Body of pancreas (tissue), 4 donors: ENCODE measurements at regions not wholly inside any gene's neighbourhood (a gene's known extent, or its start where the extent isn't known, plus 50 kb on each side); places are given as distances from the start of the nearest gene placed in this dataset.

Experiments
- ATAC-seq: fragments of 150-250 bp; one replicate; pipeline ENCODE4 v1.9.1; 2016
- DNase-seq, 4 donors: peaks; one replicate each; pipeline ENCODE4 v3.0.0-alpha.2; 2019
- H3K27ac ChIP-seq, 4 donors: fragments of 200-600 bp; sonication (generic); 1 replicate in 3 of 4; 2 replicates in 1 of 4; pipeline versions ENCODE4 v1.5.1 to v1.6.1; 2016 to 2019; ENCODE audit warnings: mild to moderate bottlenecking in 1 of 4, mixed read lengths in 1 of 4, moderate library complexity in 1 of 4
- H3K27me3 ChIP-seq, 2 donors: fragments of 200-600 bp; sonication (generic); one replicate each; pipeline ENCODE4 v1.6.0; 2016; ENCODE audit warnings: mild to moderate bottlenecking in 1 of 2
- H3K36me3 ChIP-seq, 2 donors: fragments of 200-600 bp; sonication (generic); replicated peaks in 1 of 2; 2 replicates each; pipeline ENCODE4 v1.5.1; 2016; ENCODE audit warnings: low read depth in 2 of 2; ENCODE audit not compliant: insufficient read depth in 1 of 2
- H3K4me1 ChIP-seq: fragments of 200-600 bp; sonication (generic); one replicate; pipeline ENCODE4 v1.6.0; 2016
- H3K4me3 ChIP-seq, 2 donors: fragments of 200-600 bp; sonication (generic); 1 replicate in 1 of 2; 2 replicates in 1 of 2; pipeline ENCODE4 v1.5.1; 2016 to 2019
- H3K9me3 ChIP-seq, 3 donors: fragments of 200-600 bp; sonication (generic); 1 replicate in 2 of 3; 2 replicates in 1 of 3; pipeline ENCODE4 v1.5.1; 2016
- POLR2A ChIP-seq, 3 donors: fragments of 450-650 bp; IDR thresholded peaks; one replicate each; pipeline ENCODE4 v1.6.1; 2016; ENCODE audit warnings: antibody characterized with exemption in 3 of 3, mild to moderate bottlenecking in 2 of 3
- WGBS, 2 donors: methylation state at CpG; one replicate each; pipeline ENCODE4 v1.1.5; 2017; 5-methylcytosine and 5-hydroxymethylcytosine counted together
- intact Hi-C: fragments of 100-400 bp; cut with DNase I; formaldehyde crosslinking; loops from one replicate; pipeline ENCODE4 v1.15.1; 2023
- TF ChIP-seq, protein P1 (sequence below), 7 experiments: fragments of 450-650 bp in 4 of 7; fragments of 200-600 bp in 3 of 7; sonication (generic) in 3 of 7; IDR thresholded peaks; one replicate each; pipeline ENCODE4 v1.5.1; 2016 to 2019; ENCODE audit warnings: antibody characterized with exemption in 7 of 7

- no peaks in the 10 kb centered on the region for H3K4me1 ChIP-seq
- H3K4me3 ChIP-seq: no peak overlapping the region
- no peaks in the 10 kb centered on the region for H3K36me3 ChIP-seq
- WGBS, 2 donors: 68 to 71% methylated on average over 2 of the region's 2 CpGs
- no peak for DNase-seq
- no peak for TF ChIP-seq POLR2A (IDR thresholded peaks at IDR 0.05)
- TF ChIP-seq, protein P1, sequence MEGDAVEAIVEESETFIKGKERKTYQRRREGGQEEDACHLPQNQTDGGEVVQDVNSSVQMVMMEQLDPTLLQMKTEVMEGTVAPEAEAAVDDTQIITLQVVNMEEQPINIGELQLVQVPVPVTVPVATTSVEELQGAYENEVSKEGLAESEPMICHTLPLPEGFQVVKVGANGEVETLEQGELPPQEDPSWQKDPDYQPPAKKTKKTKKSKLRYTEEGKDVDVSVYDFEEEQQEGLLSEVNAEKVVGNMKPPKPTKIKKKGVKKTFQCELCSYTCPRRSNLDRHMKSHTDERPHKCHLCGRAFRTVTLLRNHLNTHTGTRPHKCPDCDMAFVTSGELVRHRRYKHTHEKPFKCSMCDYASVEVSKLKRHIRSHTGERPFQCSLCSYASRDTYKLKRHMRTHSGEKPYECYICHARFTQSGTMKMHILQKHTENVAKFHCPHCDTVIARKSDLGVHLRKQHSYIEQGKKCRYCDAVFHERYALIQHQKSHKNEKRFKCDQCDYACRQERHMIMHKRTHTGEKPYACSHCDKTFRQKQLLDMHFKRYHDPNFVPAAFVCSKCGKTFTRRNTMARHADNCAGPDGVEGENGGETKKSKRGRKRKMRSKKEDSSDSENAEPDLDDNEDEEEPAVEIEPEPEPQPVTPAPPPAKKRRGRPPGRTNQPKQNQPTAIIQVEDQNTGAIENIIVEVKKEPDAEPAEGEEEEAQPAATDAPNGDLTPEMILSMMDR (IDR thresholded peaks at IDR 0.05): no peak
- intact Hi-C loops: no loop called here
- no peaks in the 10 kb centered on the region for H3K9me3 ChIP-seq
- H3K27ac ChIP-seq: no peak overlapping the region
- H3K27me3 ChIP-seq: no peaks in the 10 kb centered on the region
- no peak for ATAC-seq
These were observed 73.3 kb upstream of the NFASC start for GRCh38 chr1:204797401-204797800.

- no peak for ATAC-seq
- intact Hi-C loops: no loop called here
- 37 to 45% methylated on average over 2 of the region's 2 CpGs for WGBS, 2 donors
These were observed 71.0 kb upstream of the NFASC start for GRCh38 chr1:204799630-204800029.

GRCh38 chr1:204801211-204801610 lies 69.5 kb upstream of the NFASC start:
- Histone ChIP-seq H3K9me3 (no peaks in the 10 kb centered on the region), H3K4me1 (no peaks in the 10 kb centered on the region), H3K27ac (no peak overlapping the region), H3K4me3 (no peak overlapping the region), H3K27me3 (no peaks in the 10 kb centered on the region), H3K36me3 (no peaks in the 10 kb centered on the region)
- no peak for DNase-seq
- no peak for ATAC-seq
- intact Hi-C loops: no loop called here
- TF ChIP-seq, protein P1 (IDR thresholded peaks at IDR 0.05): no peak
- no peak for TF ChIP-seq POLR2A (IDR thresholded peaks at IDR 0.05)
- WGBS, 2 donors: 33 to 42% methylated on average over 1 of the region's 1 CpG

More at GRCh38 chr1:204799630-204800029, 71.0 kb upstream of the NFASC start:
- Histone ChIP-seq H3K9me3 (no peaks in the 10 kb centered on the region), H3K4me1 (no peaks in the 10 kb centered on the region), H3K27ac (no peak overlapping the region), H3K4me3 (no peak overlapping the region), H3K36me3 (no peaks in the 10 kb centered on the region), H3K27me3 (no peaks in the 10 kb centered on the region)
- no peak for DNase-seq
- TF ChIP-seq POLR2A (IDR thresholded peaks at IDR 0.05): no peak
- TF ChIP-seq, protein P1 (IDR thresholded peaks at IDR 0.05): no peak

GRCh38 chr1:204802401-204803175 lies 68.1 kb upstream of the NFASC start:
- intact Hi-C loops: no loop called here
- H3K9me3 ChIP-seq: no peaks in the 10 kb centered on the region
- WGBS, 2 donors: 56 to 69% methylated on average over 8 to 9 of the region's 9 CpGs
- no peak for DNase-seq
- H3K4me1 ChIP-seq: peaks cover 8% of the 10 kb centered on the region
- no peak for ATAC-seq
- TF ChIP-seq, protein P1 (IDR thresholded peaks at IDR 0.05): no peak
- no peak for TF ChIP-seq POLR2A (IDR thresholded peaks at IDR 0.05)
- no peaks in the 10 kb centered on the region for H3K36me3 ChIP-seq
- no peaks in the 10 kb centered on the region for H3K27me3 ChIP-seq
- H3K4me3 ChIP-seq: no peak overlapping the region
- no peak overlapping the region for H3K27ac ChIP-seq

DNA sequence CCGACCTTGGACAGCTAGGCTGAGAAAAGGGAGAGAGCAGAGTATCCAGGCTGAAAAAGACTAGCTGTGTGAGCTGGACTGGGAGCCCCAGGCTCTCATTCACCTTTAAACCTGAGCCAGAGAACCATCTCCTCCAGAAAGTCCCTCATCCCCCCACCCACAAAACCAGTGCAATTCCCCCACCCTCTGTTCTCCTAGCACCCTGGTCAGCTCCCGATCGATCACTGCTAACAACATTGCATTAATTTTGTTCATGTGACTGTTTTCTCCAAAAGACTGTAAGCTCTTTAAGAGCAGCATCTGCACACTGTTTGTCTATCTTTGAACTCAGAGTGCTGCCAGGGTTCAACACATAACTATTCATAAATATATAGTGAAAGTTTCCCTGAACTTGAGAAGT lies 67.1 kb upstream of the NFASC start:
- Histone ChIP-seq H3K27ac (no peak overlapping the region), H3K36me3 (no peaks in the 10 kb centered on the region), H3K27me3 (no peaks in the 10 kb centered on the region), H3K9me3 (no peaks in the 10 kb centered on the region), H3K4me1 (peaks cover 8% of the 10 kb centered on the region), H3K4me3 (no peak overlapping the region)
- DNase-seq: no peak
- ATAC-seq: no peak
- TF ChIP-seq POLR2A (IDR thresholded peaks at IDR 0.05): no peak
- intact Hi-C loops: no loop called here
- 59 to 72% methylated on average over 3 of the region's 3 CpGs for WGBS, 2 donors
